ENCODE measurements at regions not wholly inside any gene's neighbourhood (a gene's known extent, or its start where the extent isn't known, plus 50 kb on each side); places are given as distances from the start of the nearest gene placed in this dataset.
A peak's percentile ranks its signal among the peaks of the same experiment; 100 is the strongest.

DNA sequence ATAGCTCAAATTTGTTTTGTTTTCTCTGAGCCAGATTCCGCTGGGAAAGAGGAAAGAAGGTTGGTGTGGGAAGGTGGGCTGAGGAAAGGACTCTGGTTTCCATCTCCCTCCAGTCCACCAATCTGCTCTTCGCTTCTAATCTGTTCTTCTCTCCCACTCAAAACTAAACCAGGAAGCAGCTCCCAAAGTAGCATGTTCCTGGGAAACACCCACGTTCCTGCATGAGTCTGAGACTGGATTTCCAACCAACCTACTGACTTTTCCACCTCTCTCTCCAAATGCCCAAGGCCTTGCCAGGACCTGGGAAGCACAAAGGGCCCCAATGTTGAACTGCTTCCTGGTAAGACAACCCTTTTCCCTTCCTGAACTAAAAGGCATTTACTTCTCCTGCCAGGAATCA lies 110.2 kb downstream of the WT1 start:
- no peak for DNase-seq (ENCODE audit: low read depth)
- TF ChIP-seq, protein P1, sequence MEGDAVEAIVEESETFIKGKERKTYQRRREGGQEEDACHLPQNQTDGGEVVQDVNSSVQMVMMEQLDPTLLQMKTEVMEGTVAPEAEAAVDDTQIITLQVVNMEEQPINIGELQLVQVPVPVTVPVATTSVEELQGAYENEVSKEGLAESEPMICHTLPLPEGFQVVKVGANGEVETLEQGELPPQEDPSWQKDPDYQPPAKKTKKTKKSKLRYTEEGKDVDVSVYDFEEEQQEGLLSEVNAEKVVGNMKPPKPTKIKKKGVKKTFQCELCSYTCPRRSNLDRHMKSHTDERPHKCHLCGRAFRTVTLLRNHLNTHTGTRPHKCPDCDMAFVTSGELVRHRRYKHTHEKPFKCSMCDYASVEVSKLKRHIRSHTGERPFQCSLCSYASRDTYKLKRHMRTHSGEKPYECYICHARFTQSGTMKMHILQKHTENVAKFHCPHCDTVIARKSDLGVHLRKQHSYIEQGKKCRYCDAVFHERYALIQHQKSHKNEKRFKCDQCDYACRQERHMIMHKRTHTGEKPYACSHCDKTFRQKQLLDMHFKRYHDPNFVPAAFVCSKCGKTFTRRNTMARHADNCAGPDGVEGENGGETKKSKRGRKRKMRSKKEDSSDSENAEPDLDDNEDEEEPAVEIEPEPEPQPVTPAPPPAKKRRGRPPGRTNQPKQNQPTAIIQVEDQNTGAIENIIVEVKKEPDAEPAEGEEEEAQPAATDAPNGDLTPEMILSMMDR (IDR thresholded peaks at IDR 0.05; ENCODE audit: control insufficient read depth, insufficient read depth, low read depth, low read length, missing control alignments) = no peak
- H3K4me3 ChIP-seq (ENCODE audit: control insufficient read depth, low read depth, low read length) = no peak overlapping the region

- TF ChIP-seq, protein P1 (IDR thresholded peaks at IDR 0.05; ENCODE audit: control insufficient read depth, insufficient read depth, low read depth, low read length, missing control alignments) = no peak
- H3K4me3 ChIP-seq (ENCODE audit: control insufficient read depth, low read depth, low read length) = no peak overlapping the region
- DNase-seq (ENCODE audit: low read depth) = no peak
These were observed 109.6 kb downstream of the WT1 start for GRCh38 chr11:32325725-32326124.

GRCh38 chr11:32326522-32326921 lies 108.8 kb downstream of the WT1 start:
- TF ChIP-seq, protein P1 (IDR thresholded peaks at IDR 0.05; ENCODE audit: control insufficient read depth, insufficient read depth, low read depth, low read length, missing control alignments) = no peak
- DNase-seq (ENCODE audit: low read depth) = no peak
- H3K4me3 ChIP-seq (ENCODE audit: control insufficient read depth, low read depth, low read length) = no peak overlapping the region

GRCh38 chr11:32328392-32328791 lies 106.9 kb downstream of the WT1 start:
- H3K4me3 ChIP-seq (ENCODE audit: control insufficient read depth, low read depth, low read length) = no peak overlapping the region
- TF ChIP-seq, protein P1 (IDR thresholded peaks at IDR 0.05; ENCODE audit: control insufficient read depth, insufficient read depth, low read depth, low read length, missing control alignments) = no peak
- no peak for DNase-seq (ENCODE audit: low read depth)

- DNase-seq (ENCODE audit: low read depth) = no peak
- H3K4me3 ChIP-seq (ENCODE audit: control insufficient read depth, low read depth, low read length) = no peak overlapping the region
- TF ChIP-seq, protein P1 (IDR thresholded peaks at IDR 0.05; ENCODE audit: control insufficient read depth, insufficient read depth, low read depth, low read length, missing control alignments) = no peak
These were observed 104.2 kb downstream of the WT1 start for GRCh38 chr11:32331098-32331497.

- no peak for DNase-seq (ENCODE audit: low read depth)
- H3K4me3 ChIP-seq (ENCODE audit: control insufficient read depth, low read depth, low read length) = no peak overlapping the region
- TF ChIP-seq, protein P1 (IDR thresholded peaks at IDR 0.05; ENCODE audit: control insufficient read depth, insufficient read depth, low read depth, low read length, missing control alignments) = no peak
These were observed 103.5 kb downstream of the WT1 start for GRCh38 chr11:32331792-32332191.

DNA sequence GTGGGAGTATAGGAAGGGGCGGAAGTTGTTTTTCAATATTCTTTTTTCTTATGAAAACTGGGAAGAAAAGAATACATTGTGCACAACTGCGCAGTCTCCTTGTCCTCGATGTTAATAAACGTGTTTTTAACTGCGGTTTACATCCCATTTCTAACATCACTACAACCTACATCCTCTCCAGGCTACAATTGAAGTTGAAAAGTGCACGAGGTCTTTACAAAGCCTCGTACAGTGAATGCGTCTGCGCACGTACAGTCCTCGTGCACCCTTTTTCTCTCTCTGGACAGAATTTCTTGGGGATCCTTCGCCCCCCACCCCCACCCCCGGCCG lies 102.4 kb downstream of the WT1 start:
- no peak for DNase-seq (ENCODE audit: low read depth)
- TF ChIP-seq, protein P1 (IDR thresholded peaks at IDR 0.05; ENCODE audit: control insufficient read depth, insufficient read depth, low read depth, low read length, missing control alignments) = no peak
- H3K4me3 ChIP-seq (ENCODE audit: control insufficient read depth, low read depth, low read length) = peak overlapping the region; percentile 39

Measured in AG09309 (cell line).